ENCODE measurements at regions not wholly inside any gene's neighbourhood (a gene's known extent, or its start where the extent isn't known, plus 50 kb on each side); places are given as distances from the start of the nearest gene placed in this dataset.

DNA sequence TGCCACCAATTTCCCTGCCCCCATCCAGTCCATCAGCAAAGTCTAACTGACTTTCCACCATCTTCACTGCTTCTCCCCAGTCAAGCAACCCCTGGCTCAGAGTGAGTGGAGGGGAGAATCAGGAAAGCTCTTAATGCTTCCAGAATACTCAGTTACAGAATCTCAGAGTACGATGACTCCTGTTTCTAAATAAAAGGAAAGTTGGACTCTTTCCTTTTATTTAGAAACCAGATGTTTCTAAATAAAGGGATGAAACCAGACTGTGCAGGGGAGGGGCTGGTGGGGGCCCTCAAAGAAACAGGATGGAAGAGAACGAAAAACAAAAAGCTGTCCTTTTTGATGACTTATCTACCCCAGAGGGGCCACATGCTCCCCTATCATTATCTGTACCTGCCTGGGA is 85.2 kb upstream of the PPM1J start (continued):
- no peak for TF ChIP-seq SMAD3 (CRISPR knock-in tag; IDR thresholded peaks at IDR 0.05; ENCODE audit: borderline replicate concordance)
- no peak for TF ChIP-seq CREB1 (CRISPR knock-in tag; IDR thresholded peaks at IDR 0.05)
- no peak for TF ChIP-seq JAZF1 (CRISPR knock-in tag; IDR thresholded peaks at IDR 0.05)
- TF ChIP-seq, protein P1, sequence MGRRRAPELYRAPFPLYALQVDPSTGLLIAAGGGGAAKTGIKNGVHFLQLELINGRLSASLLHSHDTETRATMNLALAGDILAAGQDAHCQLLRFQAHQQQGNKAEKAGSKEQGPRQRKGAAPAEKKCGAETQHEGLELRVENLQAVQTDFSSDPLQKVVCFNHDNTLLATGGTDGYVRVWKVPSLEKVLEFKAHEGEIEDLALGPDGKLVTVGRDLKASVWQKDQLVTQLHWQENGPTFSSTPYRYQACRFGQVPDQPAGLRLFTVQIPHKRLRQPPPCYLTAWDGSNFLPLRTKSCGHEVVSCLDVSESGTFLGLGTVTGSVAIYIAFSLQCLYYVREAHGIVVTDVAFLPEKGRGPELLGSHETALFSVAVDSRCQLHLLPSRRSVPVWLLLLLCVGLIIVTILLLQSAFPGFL (CRISPR knock-in tag; IDR thresholded peaks at IDR 0.05; ENCODE audit: borderline replicate concordance), result no peak
- no peak for TF ChIP-seq TP53 (CRISPR knock-in tag; IDR thresholded peaks at IDR 0.05)

DNA sequence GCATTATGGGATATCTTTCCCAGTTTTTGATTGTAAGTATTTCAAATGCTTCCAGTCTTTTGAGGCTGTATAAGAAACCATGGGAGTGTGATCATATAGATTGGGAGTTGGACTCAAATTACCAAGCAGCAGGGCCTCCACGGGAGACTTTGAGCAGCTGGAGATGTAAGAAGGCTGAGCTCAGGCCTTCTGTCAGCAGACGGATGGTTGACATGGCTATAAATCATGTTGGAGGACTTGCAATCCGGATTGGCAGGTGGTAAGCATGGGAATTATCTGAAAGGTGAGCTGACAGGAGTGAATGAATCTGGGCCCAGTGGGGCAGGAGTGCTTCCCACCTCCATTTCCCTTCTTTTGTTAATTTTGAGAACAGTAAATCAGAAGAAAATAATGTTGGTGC is 83.2 kb upstream of the PPM1J start:
- H3K36me3 Mint-ChIP-seq, result peaks cover 2% of the 10 kb centered on the region; the same call in 1 of the 2 replicates
- DNase-seq (ENCODE audit: low spot score), result no peak

DNA sequence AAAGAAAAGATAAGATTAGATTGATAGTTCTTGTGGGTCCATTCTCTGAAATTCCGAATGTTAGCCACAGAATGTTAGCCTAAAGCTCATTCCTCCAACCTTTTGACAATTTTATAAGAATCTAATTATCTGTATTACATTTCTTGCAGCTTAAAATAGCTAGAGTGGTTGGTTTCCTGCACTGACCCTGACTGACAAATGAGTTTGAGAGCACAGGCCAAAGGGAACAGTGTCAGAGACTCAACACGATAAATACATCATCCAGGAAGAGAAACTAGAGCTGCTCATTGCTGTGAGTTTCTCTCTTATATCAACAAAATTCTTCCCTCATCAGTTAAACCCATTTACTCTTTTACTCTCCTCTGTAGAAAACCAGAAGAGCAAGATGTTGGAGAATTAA is 82.1 kb upstream of the PPM1J start:
- no peaks in the 10 kb centered on the region for H3K9me3 Mint-ChIP-seq
- no peak for DNase-seq (ENCODE audit: low spot score)
- ChIA-PET POLR2A (interaction anchor here (0.6 kb wide), 2 partner anchors 16 to 54 kb away, joined by 3 to 5 read pairs; no protein-coding TSS in a partner anchor), CTCF (interaction anchor here (1.7 to 13.7 kb wide), 3 partner anchors 53 to 275 kb away, joined by 4 to 373 read pairs (median 7); partner anchors contain the start of genes LRIG2 and PPM1J)
- H3K4me1 Mint-ChIP-seq, result peaks cover 47% of the 10 kb centered on the region
- ATAC-seq, result no peak
- no peak overlapping the region for H3K4me3 Mint-ChIP-seq
- H3K27me3 Mint-ChIP-seq (ENCODE audit: low read depth), result peaks cover 81% of the 10 kb centered on the region
- H3K27ac Mint-ChIP-seq, result no peak overlapping the region
- peaks cover 2% of the 10 kb centered on the region; the same call in 1 of the 2 replicates for H3K36me3 Mint-ChIP-seq
- no peak for TF ChIP-seq CREM (CRISPR knock-in tag; IDR thresholded peaks at IDR 0.05)
- TF ChIP-seq ETV6 (CRISPR knock-in tag; IDR thresholded peaks at IDR 0.05), result no peak
- no peak for TF ChIP-seq NFATC4 (CRISPR knock-in tag; IDR thresholded peaks at IDR 0.05)
- TF ChIP-seq CREB1 (CRISPR knock-in tag; IDR thresholded peaks at IDR 0.05), result no peak
- TF ChIP-seq, protein P2, sequence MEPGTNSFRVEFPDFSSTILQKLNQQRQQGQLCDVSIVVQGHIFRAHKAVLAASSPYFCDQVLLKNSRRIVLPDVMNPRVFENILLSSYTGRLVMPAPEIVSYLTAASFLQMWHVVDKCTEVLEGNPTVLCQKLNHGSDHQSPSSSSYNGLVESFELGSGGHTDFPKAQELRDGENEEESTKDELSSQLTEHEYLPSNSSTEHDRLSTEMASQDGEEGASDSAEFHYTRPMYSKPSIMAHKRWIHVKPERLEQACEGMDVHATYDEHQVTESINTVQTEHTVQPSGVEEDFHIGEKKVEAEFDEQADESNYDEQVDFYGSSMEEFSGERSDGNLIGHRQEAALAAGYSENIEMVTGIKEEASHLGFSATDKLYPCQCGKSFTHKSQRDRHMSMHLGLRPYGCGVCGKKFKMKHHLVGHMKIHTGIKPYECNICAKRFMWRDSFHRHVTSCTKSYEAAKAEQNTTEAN (CRISPR knock-in tag; IDR thresholded peaks at IDR 0.05), result no peak
- TF ChIP-seq OVOL2 (CRISPR knock-in tag; IDR thresholded peaks at IDR 0.05; ENCODE audit: borderline replicate concordance), result no peak
- no peak for TF ChIP-seq NFYB (CRISPR knock-in tag; conservative IDR thresholded peaks at IDR 0.05; ENCODE audit: low read depth)
- TF ChIP-seq FOXP1 (CRISPR knock-in tag; IDR thresholded peaks at IDR 0.05; ENCODE audit: borderline replicate concordance), result no peak
- TF ChIP-seq, protein P3, sequence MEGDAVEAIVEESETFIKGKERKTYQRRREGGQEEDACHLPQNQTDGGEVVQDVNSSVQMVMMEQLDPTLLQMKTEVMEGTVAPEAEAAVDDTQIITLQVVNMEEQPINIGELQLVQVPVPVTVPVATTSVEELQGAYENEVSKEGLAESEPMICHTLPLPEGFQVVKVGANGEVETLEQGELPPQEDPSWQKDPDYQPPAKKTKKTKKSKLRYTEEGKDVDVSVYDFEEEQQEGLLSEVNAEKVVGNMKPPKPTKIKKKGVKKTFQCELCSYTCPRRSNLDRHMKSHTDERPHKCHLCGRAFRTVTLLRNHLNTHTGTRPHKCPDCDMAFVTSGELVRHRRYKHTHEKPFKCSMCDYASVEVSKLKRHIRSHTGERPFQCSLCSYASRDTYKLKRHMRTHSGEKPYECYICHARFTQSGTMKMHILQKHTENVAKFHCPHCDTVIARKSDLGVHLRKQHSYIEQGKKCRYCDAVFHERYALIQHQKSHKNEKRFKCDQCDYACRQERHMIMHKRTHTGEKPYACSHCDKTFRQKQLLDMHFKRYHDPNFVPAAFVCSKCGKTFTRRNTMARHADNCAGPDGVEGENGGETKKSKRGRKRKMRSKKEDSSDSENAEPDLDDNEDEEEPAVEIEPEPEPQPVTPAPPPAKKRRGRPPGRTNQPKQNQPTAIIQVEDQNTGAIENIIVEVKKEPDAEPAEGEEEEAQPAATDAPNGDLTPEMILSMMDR (IDR thresholded peaks at IDR 0.05), result no peak
- TF ChIP-seq ZNF423 (CRISPR knock-in tag; IDR thresholded peaks at IDR 0.05), result no peak
- TF ChIP-seq, protein P4, sequence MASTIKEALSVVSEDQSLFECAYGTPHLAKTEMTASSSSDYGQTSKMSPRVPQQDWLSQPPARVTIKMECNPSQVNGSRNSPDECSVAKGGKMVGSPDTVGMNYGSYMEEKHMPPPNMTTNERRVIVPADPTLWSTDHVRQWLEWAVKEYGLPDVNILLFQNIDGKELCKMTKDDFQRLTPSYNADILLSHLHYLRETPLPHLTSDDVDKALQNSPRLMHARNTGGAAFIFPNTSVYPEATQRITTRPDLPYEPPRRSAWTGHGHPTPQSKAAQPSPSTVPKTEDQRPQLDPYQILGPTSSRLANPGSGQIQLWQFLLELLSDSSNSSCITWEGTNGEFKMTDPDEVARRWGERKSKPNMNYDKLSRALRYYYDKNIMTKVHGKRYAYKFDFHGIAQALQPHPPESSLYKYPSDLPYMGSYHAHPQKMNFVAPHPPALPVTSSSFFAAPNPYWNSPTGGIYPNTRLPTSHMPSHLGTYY (CRISPR knock-in tag; IDR thresholded peaks at IDR 0.05), result no peak
- TF ChIP-seq RELA (CRISPR knock-in tag; IDR thresholded peaks at IDR 0.05; ENCODE audit: borderline replicate concordance), result no peak
- TF ChIP-seq RORB (CRISPR knock-in tag; IDR thresholded peaks at IDR 0.05), result no peak
- no peak for TF ChIP-seq PRRX2 (CRISPR knock-in tag; IDR thresholded peaks at IDR 0.05)
- TF ChIP-seq, protein P5, sequence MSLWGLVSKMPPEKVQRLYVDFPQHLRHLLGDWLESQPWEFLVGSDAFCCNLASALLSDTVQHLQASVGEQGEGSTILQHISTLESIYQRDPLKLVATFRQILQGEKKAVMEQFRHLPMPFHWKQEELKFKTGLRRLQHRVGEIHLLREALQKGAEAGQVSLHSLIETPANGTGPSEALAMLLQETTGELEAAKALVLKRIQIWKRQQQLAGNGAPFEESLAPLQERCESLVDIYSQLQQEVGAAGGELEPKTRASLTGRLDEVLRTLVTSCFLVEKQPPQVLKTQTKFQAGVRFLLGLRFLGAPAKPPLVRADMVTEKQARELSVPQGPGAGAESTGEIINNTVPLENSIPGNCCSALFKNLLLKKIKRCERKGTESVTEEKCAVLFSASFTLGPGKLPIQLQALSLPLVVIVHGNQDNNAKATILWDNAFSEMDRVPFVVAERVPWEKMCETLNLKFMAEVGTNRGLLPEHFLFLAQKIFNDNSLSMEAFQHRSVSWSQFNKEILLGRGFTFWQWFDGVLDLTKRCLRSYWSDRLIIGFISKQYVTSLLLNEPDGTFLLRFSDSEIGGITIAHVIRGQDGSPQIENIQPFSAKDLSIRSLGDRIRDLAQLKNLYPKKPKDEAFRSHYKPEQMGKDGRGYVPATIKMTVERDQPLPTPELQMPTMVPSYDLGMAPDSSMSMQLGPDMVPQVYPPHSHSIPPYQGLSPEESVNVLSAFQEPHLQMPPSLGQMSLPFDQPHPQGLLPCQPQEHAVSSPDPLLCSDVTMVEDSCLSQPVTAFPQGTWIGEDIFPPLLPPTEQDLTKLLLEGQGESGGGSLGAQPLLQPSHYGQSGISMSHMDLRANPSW (CRISPR knock-in tag; conservative IDR thresholded peaks at IDR 0.05; ENCODE audit: low read depth), result no peak
- TF ChIP-seq NR2C2 (CRISPR knock-in tag; IDR thresholded peaks at IDR 0.05), result no peak
- no peak for TF ChIP-seq ZNF219 (CRISPR knock-in tag; IDR thresholded peaks at IDR 0.05; ENCODE audit: borderline replicate concordance)

More for the DNA sequence above, 83.2 kb upstream of the PPM1J start:
- Mint-ChIP-seq H3K9me3 (no peaks in the 10 kb centered on the region), H3K27me3 (ENCODE audit: low read depth) (peaks cover 74% of the 10 kb centered on the region), H3K27ac (no peak overlapping the region), H3K4me1 (peaks cover 43% of the 10 kb centered on the region), H3K4me3 (no peak overlapping the region)
- ATAC-seq, result no peak
- POLR2A ChIA-PET, result interaction anchor here (0.6 kb wide), 1 partner anchor 307 kb away, joined by 5 read pairs; no protein-coding TSS in a partner anchor
- TF ChIP-seq RORB (CRISPR knock-in tag; IDR thresholded peaks at IDR 0.05), result no peak
- no peak for TF ChIP-seq KAT7 (CRISPR knock-in tag; IDR thresholded peaks at IDR 0.05; ENCODE audit: borderline replicate concordance)
- TF ChIP-seq IRF2 (CRISPR knock-in tag; IDR thresholded peaks at IDR 0.05; ENCODE audit: borderline replicate concordance, low read depth), result no peak
- TF ChIP-seq, protein P6, sequence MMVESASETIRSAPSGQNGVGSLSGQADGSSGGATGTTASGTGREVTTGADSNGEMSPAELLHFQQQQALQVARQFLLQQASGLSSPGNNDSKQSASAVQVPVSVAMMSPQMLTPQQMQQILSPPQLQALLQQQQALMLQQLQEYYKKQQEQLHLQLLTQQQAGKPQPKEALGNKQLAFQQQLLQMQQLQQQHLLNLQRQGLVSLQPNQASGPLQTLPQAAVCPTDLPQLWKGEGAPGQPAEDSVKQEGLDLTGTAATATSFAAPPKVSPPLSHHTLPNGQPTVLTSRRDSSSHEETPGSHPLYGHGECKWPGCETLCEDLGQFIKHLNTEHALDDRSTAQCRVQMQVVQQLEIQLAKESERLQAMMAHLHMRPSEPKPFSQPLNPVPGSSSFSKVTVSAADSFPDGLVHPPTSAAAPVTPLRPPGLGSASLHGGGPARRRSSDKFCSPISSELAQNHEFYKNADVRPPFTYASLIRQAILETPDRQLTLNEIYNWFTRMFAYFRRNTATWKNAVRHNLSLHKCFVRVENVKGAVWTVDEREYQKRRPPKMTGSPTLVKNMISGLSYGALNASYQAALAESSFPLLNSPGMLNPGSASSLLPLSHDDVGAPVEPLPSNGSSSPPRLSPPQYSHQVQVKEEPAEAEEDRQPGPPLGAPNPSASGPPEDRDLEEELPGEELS (CRISPR knock-in tag; IDR thresholded peaks at IDR 0.05), result no peak
- TF ChIP-seq GRHL2 (CRISPR knock-in tag; IDR thresholded peaks at IDR 0.05; ENCODE audit: insufficient replicate concordance, severe bottlenecking), result no peak
- TF ChIP-seq NFATC4 (CRISPR knock-in tag; IDR thresholded peaks at IDR 0.05), result no peak
- CTCF ChIA-PET, result interaction anchor here (0.8 to 13.7 kb wide), 5 partner anchors 8 to 274 kb away, joined by 4 to 373 read pairs (median 6); partner anchors contain the start of genes LRIG2 and PPM1J

Measured in WTC11 (cell line).